H1 (cell line): ENCODE measurements at regions not wholly inside any gene's neighbourhood (a gene's known extent, or its start where the extent isn't known, plus 50 kb on each side); places are given as distances from the start of the nearest gene placed in this dataset.

Experiments
- CTCF ChIA-PET: fragments of 300-600 bp; sonication (Branson Sonifier 250); formaldehyde crosslinking; loops from one replicate; lab custom pipeline; 2021; ENCODE audit not compliant: partially characterized antibody; lab: Charles Lee
- POLR2A ChIA-PET: fragments of 300-600 bp; sonication (Branson Sonifier 250); formaldehyde crosslinking; loops from one replicate; lab custom pipeline; 2021; ENCODE audit warnings: inconsistent platforms; ENCODE audit not compliant: partially characterized antibody; lab: Charles Lee
- DNase-seq, 2 experiments: peaks; one replicate each; pipeline versions ENCODE4 v3.0.0 to v3.0.0-alpha.2; 2010 to 2022; ENCODE audit warnings: low spot score in 2 of 2, low read depth in 1 of 2, mixed read lengths in 1 of 2
- FAIRE-seq: peaks from 2 replicates; lab custom pipeline; 2011; peaks lifted over from hg19 to GRCh38; lab: Jason Lieb, UNC
- H2AFZ ChIP-seq: 2 replicates; pipeline ENCODE4 v1.8.1; 2012; ENCODE audit warnings: low read length, inconsistent platforms
- H2AK5ac ChIP-seq: 2 replicates; pipeline ENCODE4 v1.6.1; 2013; ENCODE audit warnings: low read depth, low read length
- H2BK120ac ChIP-seq: replicated peaks from 2 replicates; pipeline ENCODE3; 2013; ENCODE audit warnings: low read depth, low read length, inconsistent platforms
- H2BK12ac ChIP-seq: 2 replicates; pipeline ENCODE4 v1.6.1; 2013; ENCODE audit warnings: low read depth, low read length
- H2BK15ac ChIP-seq: 2 replicates; pipeline ENCODE4 v1.6.1; 2013; ENCODE audit warnings: low read length
- H2BK20ac ChIP-seq: 2 replicates; pipeline ENCODE4 v1.6.1; 2013; ENCODE audit warnings: low read length
- H2BK5ac ChIP-seq: 2 replicates; pipeline ENCODE4 v1.6.1; 2013; ENCODE audit warnings: low read depth, low read length
- H3K14ac ChIP-seq: 2 replicates; pipeline ENCODE4 v1.6.1; 2013; ENCODE audit warnings: inconsistent platforms; ENCODE audit not compliant: insufficient read length
- H3K18ac ChIP-seq: 2 replicates; pipeline ENCODE4 v1.6.1; 2013; ENCODE audit warnings: low read length; ENCODE audit errors: extremely low read depth
- H3K23ac ChIP-seq: 2 replicates; pipeline ENCODE4 v1.6.1; 2013; ENCODE audit warnings: inconsistent platforms; ENCODE audit not compliant: insufficient read length
- H3K23me2 ChIP-seq: 2 replicates; pipeline ENCODE4 v1.6.1; 2013; ENCODE audit warnings: low read depth, low read length
- H3K27ac ChIP-seq: 2 replicates; pipeline ENCODE4 v1.6.1; 2011; ENCODE audit warnings: low read depth, low read length, inconsistent platforms
- H3K27me3 ChIP-seq, 4 experiments: replicated peaks in 1 of 4; 1 replicate in 1 of 4; 2 replicates in 3 of 4; pipeline versions ENCODE4 v1.6.1 to v1.8.1; 2011 to 2013; ENCODE audit warnings: low read length in 3 of 4, mild to moderate bottlenecking in 3 of 4, inconsistent platforms in 2 of 4, mixed read lengths in 2 of 4, moderate library complexity in 1 of 4; ENCODE audit not compliant: control insufficient read depth in 3 of 4, insufficient read depth in 3 of 4; ENCODE audit errors: extremely low read depth in 1 of 4
- H3K36me3 ChIP-seq, 4 experiments: 2 replicates each; pipeline versions ENCODE4 v1.6.1 to v1.8.1; 2011 to 2013; ENCODE audit warnings: mild to moderate bottlenecking in 4 of 4, low read length in 3 of 4, moderate library complexity in 2 of 4, control low read depth in 1 of 4, inconsistent platforms in 1 of 4; ENCODE audit not compliant: insufficient read depth in 4 of 4, control insufficient read depth in 2 of 4
- H3K4ac ChIP-seq: replicated peaks from 2 replicates; pipeline ENCODE3; 2013; ENCODE audit warnings: low read length, low read depth, mixed read lengths, inconsistent platforms; ENCODE audit not compliant: insufficient read length
- H3K4me1 ChIP-seq, 4 experiments: replicated peaks in 1 of 4; 1 replicate in 1 of 4; 2 replicates in 3 of 4; pipeline versions ENCODE4 v1.6.1 to v1.8.1; 2011 to 2013; ENCODE audit warnings: low read length in 3 of 4, inconsistent platforms in 2 of 4, mixed read lengths in 1 of 4; ENCODE audit not compliant: insufficient read depth in 4 of 4, control insufficient read depth in 3 of 4
- H3K4me2 ChIP-seq, 2 experiments: 2 replicates each; pipeline versions ENCODE4 v1.6.1 to v1.8.1; 2011 to 2013; ENCODE audit warnings: low read depth in 2 of 2, low read length in 2 of 2, control low read depth in 1 of 2, inconsistent platforms in 1 of 2, mild to moderate bottlenecking in 1 of 2; ENCODE audit not compliant: insufficient read depth in 1 of 2
- H3K4me3 ChIP-seq, 4 experiments: fragments of 200-600, 300-600 bp in 1 of 4; sonication (generic), shearing (Covaris generic), sonication (Bioruptor Twin) in 1 of 4; 2 replicates each; pipeline versions ENCODE4 v1.5.1 to v1.8.1; 2011 to 2016; ENCODE audit warnings: low read length in 4 of 4, low read depth in 3 of 4, control low read depth in 2 of 4, inconsistent platforms in 2 of 4, mild to moderate bottlenecking in 2 of 4, mixed read lengths in 1 of 4, moderate library complexity in 1 of 4; ENCODE audit not compliant: insufficient read depth in 2 of 4; ENCODE audit errors: extremely low read depth in 1 of 4
- H3K56ac ChIP-seq: replicated peaks from 2 replicates; pipeline ENCODE3; 2013; ENCODE audit warnings: low read depth, mild to moderate bottlenecking, mixed read lengths, low read length, inconsistent platforms; ENCODE audit not compliant: insufficient read length
- H3K79me1 ChIP-seq: 2 replicates; pipeline ENCODE4 v1.6.1; 2013; ENCODE audit warnings: low read depth, low read length, control low read depth
- H3K79me2 ChIP-seq, 2 experiments: 2 replicates each; pipeline versions ENCODE4 v1.6.1 to v1.8.1; 2012 to 2013; ENCODE audit warnings: low read length in 2 of 2, mild to moderate bottlenecking in 2 of 2, inconsistent platforms in 1 of 2; ENCODE audit not compliant: insufficient read depth in 2 of 2, control insufficient read depth in 1 of 2
- H3K9ac ChIP-seq, 4 experiments: replicated peaks in 1 of 4; 1 replicate in 1 of 4; 2 replicates in 3 of 4; pipeline versions ENCODE4 v1.6.1 to v1.8.1; 2011 to 2013; ENCODE audit warnings: low read depth in 3 of 4, low read length in 3 of 4, control low read depth in 2 of 4, mild to moderate bottlenecking in 2 of 4, moderate library complexity in 2 of 4, inconsistent platforms in 1 of 4; ENCODE audit errors: extremely low read depth in 1 of 4
- H3K9me3 ChIP-seq, 2 experiments: 2 replicates each; pipeline versions ENCODE4 v1.6.1 to v1.8.1; 2012 to 2013; ENCODE audit warnings: mild to moderate bottlenecking in 2 of 2, moderate library complexity in 2 of 2, control low read depth in 1 of 2, inconsistent platforms in 1 of 2, low read depth in 1 of 2, low read length in 1 of 2, mixed read lengths in 1 of 2; ENCODE audit not compliant: insufficient read depth in 2 of 2
- H4K20me1 ChIP-seq, 2 experiments: replicated peaks in 1 of 2; 2 replicates each; pipeline versions ENCODE3 to v1.8.1; 2011 to 2013; ENCODE audit warnings: inconsistent platforms in 2 of 2, low read length in 2 of 2, mild to moderate bottlenecking in 1 of 2; ENCODE audit not compliant: insufficient read depth in 2 of 2, control insufficient read depth in 1 of 2
- H4K5ac ChIP-seq: 2 replicates; pipeline ENCODE4 v1.6.1; 2013; ENCODE audit warnings: low read length, low read depth, mixed read lengths, inconsistent platforms; ENCODE audit not compliant: insufficient read length
- H4K8ac ChIP-seq: 2 replicates; pipeline ENCODE4 v1.8.0; 2013; ENCODE audit warnings: mild to moderate bottlenecking, moderate library complexity, low read length, inconsistent platforms; ENCODE audit not compliant: insufficient read depth; ENCODE audit errors: extremely low read depth
- H4K91ac ChIP-seq: replicated peaks from 2 replicates; pipeline ENCODE3; 2013; ENCODE audit warnings: low read length, mixed read lengths, inconsistent platforms; ENCODE audit not compliant: insufficient read length
- BACH1 ChIP-seq: IDR thresholded peaks from 2 replicates; pipeline ENCODE4 v1.6.1; 2012; ENCODE audit warnings: low read length, improper control_type of control experiment
- BRCA1 ChIP-seq: IDR thresholded peaks from 2 replicates; pipeline ENCODE4 v1.6.1; 2012; ENCODE audit warnings: low read depth, low read length, improper control_type of control experiment
- CREB1 ChIP-seq: IDR thresholded peaks from 2 replicates; pipeline ENCODE4 v1.6.1; 2012; ENCODE audit warnings: inconsistent platforms
- EP300 ChIP-seq, 2 experiments: IDR thresholded peaks; 1 replicate in 1 of 2; 2 replicates in 1 of 2; pipeline ENCODE4 v1.6.1; 2011 to 2012; ENCODE audit warnings: low read depth in 2 of 2, low read length in 2 of 2, mild to moderate bottlenecking in 2 of 2, borderline replicate concordance in 1 of 2, inconsistent platforms in 1 of 2, moderate library complexity in 1 of 2
- FOSL1 ChIP-seq: IDR thresholded peaks from 2 replicates; pipeline ENCODE4 v1.6.1; 2011; ENCODE audit warnings: mild to moderate bottlenecking, low read depth, low read length, moderate library complexity; ENCODE audit not compliant: insufficient read depth
- GABPA ChIP-seq: IDR thresholded peaks from 2 replicates; pipeline ENCODE4 v1.6.1; 2011; ENCODE audit warnings: mild to moderate bottlenecking, low read length, moderate library complexity, borderline replicate concordance; ENCODE audit not compliant: insufficient read depth
- NRF1 ChIP-seq: IDR thresholded peaks from 2 replicates; pipeline ENCODE4 v1.6.1; 2011; ENCODE audit warnings: mild to moderate bottlenecking, low read depth, low read length, improper control_type of control experiment
- POU5F1 ChIP-seq: IDR thresholded peaks from 2 replicates; pipeline ENCODE4 v1.6.1; 2011; ENCODE audit warnings: low read depth, mild to moderate bottlenecking, low read length, moderate library complexity
- SIN3A ChIP-seq, 2 experiments: IDR thresholded peaks in 1 of 2; conservative IDR thresholded peaks in 1 of 2; 2 replicates each; pipeline ENCODE4 v1.6.1; 2011 to 2012; ENCODE audit warnings: low read length in 2 of 2, improper control_type of control experiment in 1 of 2, low read depth in 1 of 2, mild to moderate bottlenecking in 1 of 2
- SP2 ChIP-seq: IDR thresholded peaks from 2 replicates; pipeline ENCODE4 v1.6.1; 2012; ENCODE audit warnings: mild to moderate bottlenecking, low read length, inconsistent platforms
- TAF7 ChIP-seq: optimal IDR thresholded peaks from 2 replicates; pipeline ENCODE3; 2011; ENCODE audit warnings: low read depth, mild to moderate bottlenecking, inconsistent platforms, low read length, moderate library complexity, borderline replicate concordance
- TCF12 ChIP-seq: IDR thresholded peaks from 2 replicates; pipeline ENCODE4 v1.6.1; 2011; ENCODE audit warnings: low read depth, mild to moderate bottlenecking, low read length
- WGBS, 2 experiments: shearing (Covaris generic) in 1 of 2; methylation state at CpG; one replicate each; pipeline versions ENCODE4 v1.1.6 to v1.1.7; 2013 to 2015; ENCODE audit warnings: low lambda C conversion rate in 2 of 2, mixed read lengths in 2 of 2, inconsistent platforms in 1 of 2, low coverage in 1 of 2, missing lambda C conversion rate in 1 of 2; ENCODE audit not compliant: insufficient replicate concordance in 2 of 2, insufficient coverage in 1 of 2, insufficient read length in 1 of 2; ENCODE audit errors: extremely low coverage in 1 of 2, missing lambda C conversion rate in 1 of 2; 5-methylcytosine and 5-hydroxymethylcytosine counted together
- TF ChIP-seq, protein P1 (sequence below): IDR thresholded peaks from 2 replicates; pipeline ENCODE4 v1.6.1; 2011; ENCODE audit warnings: low read length, improper control_type of control experiment
- TF ChIP-seq, protein P2 (sequence below): IDR thresholded peaks from 2 replicates; pipeline ENCODE4 v1.6.1; 2012; ENCODE audit warnings: inconsistent platforms

DNA sequence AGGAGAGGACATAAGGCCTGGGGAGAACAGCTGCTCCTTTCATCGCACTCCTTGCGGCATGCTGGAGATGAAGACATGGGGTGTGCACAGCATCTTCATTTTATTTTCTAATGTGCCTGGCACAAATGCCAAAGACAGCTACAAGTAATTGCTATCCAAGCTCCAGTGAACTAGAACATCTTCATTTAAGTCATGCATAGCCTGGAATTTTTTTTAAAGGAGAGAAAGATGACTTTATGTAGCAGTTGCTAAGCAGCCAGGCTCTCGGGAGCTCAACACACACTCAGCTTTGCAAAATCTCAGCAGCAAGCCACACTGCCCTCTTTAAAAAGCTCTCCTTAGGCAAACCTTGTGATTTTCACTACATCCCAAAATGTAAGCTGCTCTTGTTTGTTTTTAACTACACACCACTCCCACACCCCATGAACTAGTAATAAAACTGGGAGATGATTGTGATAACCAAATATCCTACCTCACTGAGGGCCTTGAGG, 164.5 kb upstream of the POU2AF2 start:
- Histone ChIP-seq H3K4me3 (no peak overlapping the region), H3K18ac (no peak overlapping the region), H3K27ac (no peak overlapping the region), H3K79me2 (no peaks in the 10 kb centered on the region), H4K91ac (no peak overlapping the region), H3K27me3 (no peaks in the 10 kb centered on the region), H4K8ac (no peak overlapping the region), H3K23ac (no peak overlapping the region), H2BK15ac (no peak overlapping the region), H2AFZ (no peak overlapping the region), H2BK12ac (no peak overlapping the region), H3K23me2 (no peaks in the 10 kb centered on the region), H3K9me3 (no peaks in the 10 kb centered on the region), H3K14ac (no peak overlapping the region), H4K5ac (no peak overlapping the region), H3K36me3 (no peaks in the 10 kb centered on the region), H3K56ac (no peak overlapping the region), H3K9ac (no peak overlapping the region), H2AK5ac (no peak overlapping the region), H4K20me1 (no peaks in the 10 kb centered on the region), H2BK5ac (no peak overlapping the region), H2BK20ac (no peak overlapping the region), H3K4me2 (no peak overlapping the region), H3K4ac (no peak overlapping the region), H3K79me1 (no peaks in the 10 kb centered on the region), H2BK120ac (no peak overlapping the region), H3K4me1 (peaks cover 0 to 3% (median 3%) of the 10 kb centered on the region in 4 experiments; a peak in 4 of 7 replicates)
- POLR2A ChIA-PET: no interaction called here
- 95% methylated on average over 3 of the region's 3 CpGs; no CpG with 5 or more reads in 1 of the 2 experiments for WGBS, 2 experiments
- DNase-seq (no peak), FAIRE-seq (no peak)
- CTCF ChIA-PET: no interaction called here
- TF ChIP-seq GABPA (no peak), POU5F1 (no peak), BRCA1 (no peak), SIN3A (conservative IDR thresholded peaks at IDR 0.05 in 1 of 2, IDR thresholded peaks at IDR 0.05 in 1 of 2; ENCODE audit: low read depth in 1 of 2, low read length in 2 of 2) (no peak), CREB1 (no peak), TCF12 (no peak), BACH1 (no peak), NRF1 (no peak), EP300 (IDR thresholded peaks at IDR 0.05; ENCODE audit: borderline replicate concordance in 1 of 2, low read depth in 2 of 2, low read length in 2 of 2) (no peak), TAF7 (no peak), FOSL1 (no peak), SP2 (no peak)
- TF ChIP-seq, protein P1, sequence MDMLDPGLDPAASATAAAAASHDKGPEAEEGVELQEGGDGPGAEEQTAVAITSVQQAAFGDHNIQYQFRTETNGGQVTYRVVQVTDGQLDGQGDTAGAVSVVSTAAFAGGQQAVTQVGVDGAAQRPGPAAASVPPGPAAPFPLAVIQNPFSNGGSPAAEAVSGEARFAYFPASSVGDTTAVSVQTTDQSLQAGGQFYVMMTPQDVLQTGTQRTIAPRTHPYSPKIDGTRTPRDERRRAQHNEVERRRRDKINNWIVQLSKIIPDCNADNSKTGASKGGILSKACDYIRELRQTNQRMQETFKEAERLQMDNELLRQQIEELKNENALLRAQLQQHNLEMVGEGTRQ: no peak
- TF ChIP-seq, protein P2, sequence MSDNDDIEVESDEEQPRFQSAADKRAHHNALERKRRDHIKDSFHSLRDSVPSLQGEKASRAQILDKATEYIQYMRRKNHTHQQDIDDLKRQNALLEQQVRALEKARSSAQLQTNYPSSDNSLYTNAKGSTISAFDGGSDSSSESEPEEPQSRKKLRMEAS: no peak
